PFSK-1 (cell line): ENCODE measurements at regions not wholly inside any gene's neighbourhood (a gene's known extent, or its start where the extent isn't known, plus 50 kb on each side); places are given as distances from the start of the nearest gene placed in this dataset.

Experiments used
- POLR2AphosphoS5 ChIP-seq: IDR thresholded peaks from 2 replicates; pipeline ENCODE4 v1.6.1; 2012; ENCODE audit warnings: low read depth, mild to moderate bottlenecking, control low read depth, low read length, moderate library complexity
- REST ChIP-seq, 2 experiments: IDR thresholded peaks; 2 replicates each; pipeline versions ENCODE4 v1.6.1 to v1.8.0; 2011 to 2012; ENCODE audit warnings: low read depth in 2 of 2, low read length in 2 of 2, control low read depth in 1 of 2, inconsistent platforms in 1 of 2, mild to moderate bottlenecking in 1 of 2, moderate library complexity in 1 of 2; ENCODE audit not compliant: insufficient read depth in 1 of 2
- TAF1 ChIP-seq: IDR thresholded peaks from 2 replicates; pipeline ENCODE4 v1.6.1; 2012; ENCODE audit warnings: low read length, control low read depth, borderline replicate concordance; ENCODE audit not compliant: insufficient read depth

DNA sequence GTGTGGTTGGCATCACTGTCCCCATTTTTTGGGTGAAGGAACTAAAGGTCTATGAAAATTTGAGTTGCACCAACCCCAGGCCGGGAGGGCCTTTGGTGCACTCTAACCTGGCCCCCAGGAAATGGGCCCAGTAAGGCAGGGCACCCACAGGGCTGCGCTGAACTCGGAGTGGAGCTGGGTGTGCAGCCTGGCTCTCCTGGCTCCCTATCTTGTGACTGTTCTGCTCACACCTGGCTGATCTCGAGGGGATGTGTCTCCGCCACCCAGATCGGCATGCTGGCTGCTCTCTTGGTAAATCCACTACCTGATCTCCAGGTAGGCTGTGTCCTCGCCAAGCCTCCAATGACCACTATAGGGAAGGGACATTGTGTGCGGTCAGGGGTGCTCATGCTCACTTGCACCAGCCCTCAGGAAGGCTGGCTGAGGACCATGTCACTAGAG, 259.8 kb downstream of the NSG2 start:
- TF ChIP-seq POLR2AphosphoS5 (no peak), REST (IDR thresholded peaks at IDR 0.05; ENCODE audit: insufficient read depth in 1 of 2, low read depth in 2 of 2, low read length in 2 of 2) (no peak), TAF1 (no peak)
